Naive thymus-derived CD8-positive, alpha-beta T cell (primary cell): ENCODE measurements at regions not wholly inside any gene's neighbourhood (a gene's known extent, or its start where the extent isn't known, plus 50 kb on each side); places are given as distances from the start of the nearest gene placed in this dataset.
A peak's percentile ranks its signal among the peaks of the same experiment; 100 is the strongest.
"Not testable (repeated sequence)": the region's sequence is repeated elsewhere in the genome, so short reads cannot be mapped to it uniquely, and the experiment has no call there.

Experiments
- ATAC-seq, 2 donors: fragments of 150-1000 bp; cut with Tn5 transposase in 1 of 2; sonication (Bioruptor Pico), chemical (Tn5 transposase) in 1 of 2; 1 replicate in 1 of 2; 2 replicates in 1 of 2; pipeline ENCODE4 v1.10.0; 2021; ENCODE audit warnings: mild to moderate bottlenecking in 2 of 2, moderate library complexity in 2 of 2
- POLR2A ChIA-PET: fragments of 350-600 bp; sonication (Branson Sonifier 250); formaldehyde crosslinking; loops from one replicate; lab custom pipeline; 2021; ENCODE audit warnings: antibody characterized with exemption; lab: Charles Lee
- DNase-seq, 10 donors: peaks; one replicate each; pipeline versions ENCODE4 v3.0.0 to v3.0.0-alpha.2; 2020 to 2022
- H3K27ac Mint-ChIP-seq, 10 donors: one replicate each; pipeline ENCODE4 v1.8.0; 2020 to 2022; ENCODE audit warnings: mild to moderate bottlenecking in 10 of 10, mixed read lengths in 10 of 10, moderate library complexity in 4 of 10, inconsistent platforms in 1 of 10
- H3K27me3 Mint-ChIP-seq, 5 donors: one replicate each; pipeline ENCODE4 v1.8.0; 2021 to 2022; ENCODE audit warnings: mixed read lengths in 5 of 5
- H3K36me3 Mint-ChIP-seq, 3 donors: one replicate each; pipeline ENCODE4 v1.8.0; 2020 to 2022; ENCODE audit warnings: mixed read lengths in 3 of 3, mild to moderate bottlenecking in 2 of 3, inconsistent platforms in 1 of 3
- H3K4me1 Mint-ChIP-seq, 4 donors: one replicate each; pipeline ENCODE4 v1.8.0; 2021 to 2022; ENCODE audit warnings: mixed read lengths in 4 of 4
- H3K4me3 Mint-ChIP-seq, 10 donors: one replicate each; pipeline ENCODE4 v1.8.0; 2020 to 2022; ENCODE audit warnings: mild to moderate bottlenecking in 10 of 10, mixed read lengths in 10 of 10, moderate library complexity in 6 of 10, inconsistent platforms in 1 of 10
- H3K9me3 Mint-ChIP-seq, 9 donors: one replicate each; pipeline ENCODE4 v1.8.0; 2020 to 2022; ENCODE audit warnings: mixed read lengths in 9 of 9, mild to moderate bottlenecking in 3 of 9, inconsistent platforms in 1 of 9, moderate library complexity in 1 of 9

GRCh38 chr10:94232711-94233383, 129.9 kb downstream of the NOC3L start:
- ATAC-seq (no peak), DNase-seq (no peak)
- peaks cover 1 to 14% (median 9%) of the 10 kb centered on the region in 5 donors for H3K27me3 Mint-ChIP-seq
- H3K4me1 Mint-ChIP-seq: no peaks in the 10 kb centered on the region
- H3K4me3 Mint-ChIP-seq: no peak overlapping the region
- H3K36me3 Mint-ChIP-seq: no peaks in the 10 kb centered on the region
- POLR2A ChIA-PET: no interaction called here
- H3K9me3 Mint-ChIP-seq: peaks cover 0 to 6% (median 0%) of the 10 kb centered on the region in 9 donors
- H3K27ac Mint-ChIP-seq: no peak overlapping the region

GRCh38 chr10:94235461-94235860, 127.3 kb downstream of the NOC3L start:
- no peaks in the 10 kb centered on the region for H3K36me3 Mint-ChIP-seq
- ATAC-seq: no peak
- H3K9me3 Mint-ChIP-seq: peaks cover 0 to 2% (median 0%) of the 10 kb centered on the region in 9 donors
- DNase-seq: no peak
- POLR2A ChIA-PET: no interaction called here
- H3K27me3 Mint-ChIP-seq: peaks cover 3 to 11% (median 6%) of the 10 kb centered on the region in 5 donors
- no peaks in the 10 kb centered on the region for H3K4me1 Mint-ChIP-seq
- H3K27ac Mint-ChIP-seq: no peak overlapping the region
- H3K4me3 Mint-ChIP-seq: no peak overlapping the region

- POLR2A ChIA-PET: no interaction called here
- Mint-ChIP-seq H3K9me3 (no peaks in the 10 kb centered on the region), H3K36me3 (no peaks in the 10 kb centered on the region), H3K27ac (no peak overlapping the region), H3K4me1 (no peaks in the 10 kb centered on the region), H3K4me3 (no peak overlapping the region), H3K27me3 (peaks cover 5 to 14% (median 12%) of the 10 kb centered on the region in 5 donors)
- DNase-seq: no peak
- no peak for ATAC-seq
Observed at GRCh38 chr10:94238006-94238617, 124.6 kb downstream of the NOC3L start.

- H3K36me3 Mint-ChIP-seq: no peaks in the 10 kb centered on the region
- H3K27me3 Mint-ChIP-seq: peaks cover 5 to 17% (median 8%) of the 10 kb centered on the region in 5 donors
- H3K4me1 Mint-ChIP-seq: no peaks in the 10 kb centered on the region
- no peaks in the 10 kb centered on the region for H3K9me3 Mint-ChIP-seq
- no peak overlapping the region for H3K4me3 Mint-ChIP-seq
- DNase-seq (no peak), ATAC-seq (no peak)
- POLR2A ChIA-PET: no interaction called here
- no peak overlapping the region for H3K27ac Mint-ChIP-seq
Observed at GRCh38 chr10:94239696-94240095, 123.0 kb downstream of the NOC3L start.

GRCh38 chr10:94240491-94240890, 122.2 kb downstream of the NOC3L start:
- POLR2A ChIA-PET: no interaction called here

GRCh38 chr10:94240901-94241300, 121.8 kb downstream of the NOC3L start:
- Mint-ChIP-seq H3K4me3 (no peak overlapping the region), H3K36me3 (no peaks in the 10 kb centered on the region), H3K27me3 (peaks cover 6 to 18% (median 9%) of the 10 kb centered on the region in 5 donors), H3K9me3 (no peaks in the 10 kb centered on the region), H3K4me1 (no peaks in the 10 kb centered on the region), H3K27ac (no peak overlapping the region)
- DNase-seq (no peak), ATAC-seq (no peak)
- POLR2A ChIA-PET: no interaction called here

More at GRCh38 chr10:94240491-94240890, 122.2 kb downstream of the NOC3L start:
- Mint-ChIP-seq H3K9me3 (no peaks in the 10 kb centered on the region), H3K27ac (no peak overlapping the region), H3K27me3 (peaks cover 5 to 18% (median 9%) of the 10 kb centered on the region in 5 donors), H3K4me3 (no peak overlapping the region), H3K4me1 (no peaks in the 10 kb centered on the region), H3K36me3 (no peaks in the 10 kb centered on the region)
- ATAC-seq (no peak), DNase-seq (no peak)

GRCh38 chr10:94251098-94251497, 111.6 kb downstream of the NOC3L start:
- Mint-ChIP-seq H3K4me3 (no peak overlapping the region), H3K27ac (no peak overlapping the region), H3K4me1 (no peaks in the 10 kb centered on the region), H3K9me3 (no peaks in the 10 kb centered on the region), H3K27me3 (peaks cover 20 to 34% (median 25%) of the 10 kb centered on the region in 5 donors), H3K36me3 (no peaks in the 10 kb centered on the region)
- ATAC-seq (no peak), DNase-seq (no peak)
- POLR2A ChIA-PET: no interaction called here

GRCh38 chr10:94251568-94251967, 111.2 kb downstream of the NOC3L start:
- peaks cover 20 to 34% (median 23%) of the 10 kb centered on the region in 5 donors for H3K27me3 Mint-ChIP-seq
- no peaks in the 10 kb centered on the region for H3K36me3 Mint-ChIP-seq
- POLR2A ChIA-PET: no interaction called here
- no peak for ATAC-seq
- H3K27ac Mint-ChIP-seq: no peak overlapping the region
- no peak for DNase-seq
- H3K9me3 Mint-ChIP-seq: no peaks in the 10 kb centered on the region
- H3K4me3 Mint-ChIP-seq: no peak overlapping the region
- H3K4me1 Mint-ChIP-seq: no peaks in the 10 kb centered on the region

GRCh38 chr10:94257407-94257806, 105.3 kb downstream of the NOC3L start:
- ATAC-seq, H3K4me3 Mint-ChIP-seq, H3K27ac Mint-ChIP-seq, DNase-seq, H3K4me1 Mint-ChIP-seq, H3K9me3 Mint-ChIP-seq, H3K36me3 Mint-ChIP-seq: not testable (repeated sequence)
- peaks cover 16 to 26% (median 19%) of the 10 kb centered on the region in 5 donors for H3K27me3 Mint-ChIP-seq
- POLR2A ChIA-PET: interaction anchor here (0.6 kb wide), 1 partner anchor 269 kb away, joined by 8 read pairs; no protein-coding TSS in a partner anchor

- Mint-ChIP-seq H3K4me1 (no peaks in the 10 kb centered on the region), H3K9me3 (no peaks in the 10 kb centered on the region), H3K27me3 (peaks cover 9 to 16% (median 9%) of the 10 kb centered on the region in 5 donors), H3K27ac (no peak overlapping the region), H3K36me3 (no peaks in the 10 kb centered on the region), H3K4me3 (no peak overlapping the region)
- no peak for ATAC-seq
- no peak for DNase-seq
- POLR2A ChIA-PET: no interaction called here
Observed at GRCh38 chr10:94260455-94260854, 102.3 kb downstream of the NOC3L start.

GRCh38 chr10:94264085-94264484, 98.7 kb downstream of the NOC3L start:
- H3K4me1 Mint-ChIP-seq: no peaks in the 10 kb centered on the region
- H3K4me3 Mint-ChIP-seq: no peak overlapping the region
- H3K36me3 Mint-ChIP-seq: no peaks in the 10 kb centered on the region
- peaks cover 12 to 28% (median 20%) of the 10 kb centered on the region in 5 donors for H3K27me3 Mint-ChIP-seq
- POLR2A ChIA-PET: no interaction called here
- DNase-seq (no peak), ATAC-seq (no peak)
- no peaks in the 10 kb centered on the region for H3K9me3 Mint-ChIP-seq
- no peak overlapping the region for H3K27ac Mint-ChIP-seq

- H3K27me3 Mint-ChIP-seq: peaks cover 8 to 29% (median 19%) of the 10 kb centered on the region in 5 donors
- POLR2A ChIA-PET: no interaction called here
- H3K4me1 Mint-ChIP-seq: no peaks in the 10 kb centered on the region
- ATAC-seq (no peak), DNase-seq (no peak)
- peaks cover 0 to 5% (median 2%) of the 10 kb centered on the region in 9 donors for H3K9me3 Mint-ChIP-seq
- H3K36me3 Mint-ChIP-seq: peaks cover 0 to 3% (median 0%) of the 10 kb centered on the region in 3 donors
- H3K27ac Mint-ChIP-seq: no peak overlapping the region
- H3K4me3 Mint-ChIP-seq: no peak overlapping the region
Observed at GRCh38 chr10:94266091-94266490, 96.6 kb downstream of the NOC3L start.

- ATAC-seq (no peak), DNase-seq (no peak)
- POLR2A ChIA-PET: no interaction called here
- Mint-ChIP-seq H3K9me3 (peaks cover 8 to 29% (median 21%) of the 10 kb centered on the region in 9 donors), H3K4me1 (no peaks in the 10 kb centered on the region), H3K4me3 (no peak overlapping the region), H3K27me3 (peaks cover 3 to 26% (median 11%) of the 10 kb centered on the region in 5 donors), H3K27ac (peak overlapping the region in 1 of 10 donors; percentile 60), H3K36me3 (peaks cover 0 to 23% (median 0%) of the 10 kb centered on the region in 3 donors)
Observed at GRCh38 chr10:94268652-94269051, 94.1 kb downstream of the NOC3L start.
